Putamen (tissue), 1 donor: ENCODE measurements at regions not wholly inside any gene's neighbourhood (a gene's known extent, or its start where the extent isn't known, plus 50 kb on each side); places are given as distances from the start of the nearest gene placed in this dataset.
"Not testable (repeated sequence)": the region's sequence is repeated elsewhere in the genome, so short reads cannot be mapped to it uniquely, and the experiment has no call there.

Source experiments
- DNase-seq: peaks from one replicate; pipeline ENCODE4 v3.0.0-alpha.2; 2016; ENCODE audit warnings: low spot score

DNA sequence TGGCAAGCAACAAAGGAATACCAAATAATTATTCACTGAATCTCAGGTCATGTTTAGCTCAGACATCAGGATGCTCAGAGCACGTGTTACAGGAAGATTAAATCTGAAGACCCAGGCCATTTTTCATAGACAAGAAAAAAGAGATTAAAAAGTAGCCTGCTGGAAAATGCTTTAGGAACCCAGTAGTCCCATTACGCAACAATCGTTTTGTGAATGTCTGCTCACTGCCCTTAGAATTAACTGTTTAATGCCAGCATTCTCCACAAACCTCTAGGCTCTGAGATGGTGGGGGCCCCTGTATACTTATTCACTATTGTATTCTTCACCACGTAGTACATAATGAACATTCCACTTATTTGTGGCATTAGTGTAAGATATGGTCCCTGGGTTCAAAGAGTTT lies 154.6 kb upstream of the NYAP2 start:
- no peak for DNase-seq

- DNase-seq: no peak
These were observed 162.7 kb upstream of the NYAP2 start for GRCh38 chr2:225236769-225237323.

DNA sequence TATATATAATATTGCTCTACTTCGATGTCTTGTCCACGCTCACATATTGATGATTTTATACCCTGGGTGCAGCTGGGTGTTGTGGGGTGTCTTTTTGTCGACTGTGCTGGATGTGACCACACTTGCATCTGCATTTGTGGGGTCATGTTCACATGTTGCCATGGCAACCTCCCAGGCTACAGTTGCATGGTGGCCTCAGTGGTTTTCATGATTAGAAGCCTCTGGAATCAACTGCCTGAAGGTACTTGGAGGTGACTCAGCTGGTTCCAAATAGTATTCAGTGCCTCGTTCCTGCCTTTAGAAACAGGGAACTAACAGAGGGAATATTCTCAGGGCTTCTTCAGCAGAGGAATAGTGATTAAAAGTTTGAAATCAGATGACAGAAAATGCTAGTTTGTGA lies 166.3 kb upstream of the NYAP2 start:
- no peak for DNase-seq

- no peak for DNase-seq
These were observed 167.6 kb upstream of the NYAP2 start for GRCh38 chr2:225231900-225232299.

DNA sequence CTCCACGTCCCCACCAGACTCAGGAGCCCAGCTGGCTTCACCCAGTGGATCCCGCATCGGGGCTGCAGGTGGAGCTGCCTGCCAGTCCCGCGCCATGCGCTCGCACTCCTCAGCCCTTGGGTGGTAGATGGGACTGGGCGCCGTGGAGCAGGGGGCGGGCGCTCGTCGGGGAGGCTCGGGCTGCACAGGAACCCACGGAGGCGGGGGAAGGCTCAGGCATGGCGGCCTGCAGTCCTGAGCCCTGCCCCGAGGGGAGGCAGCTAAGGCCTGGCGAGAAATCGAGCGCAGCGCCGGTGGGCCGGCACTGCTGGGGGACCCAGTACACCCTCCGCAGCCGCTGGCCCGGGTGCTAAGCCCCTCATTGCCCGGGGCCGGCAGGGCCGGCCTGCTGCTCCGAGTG lies 170.2 kb upstream of the NYAP2 start:
- not testable (repeated sequence) for DNase-seq

DNA sequence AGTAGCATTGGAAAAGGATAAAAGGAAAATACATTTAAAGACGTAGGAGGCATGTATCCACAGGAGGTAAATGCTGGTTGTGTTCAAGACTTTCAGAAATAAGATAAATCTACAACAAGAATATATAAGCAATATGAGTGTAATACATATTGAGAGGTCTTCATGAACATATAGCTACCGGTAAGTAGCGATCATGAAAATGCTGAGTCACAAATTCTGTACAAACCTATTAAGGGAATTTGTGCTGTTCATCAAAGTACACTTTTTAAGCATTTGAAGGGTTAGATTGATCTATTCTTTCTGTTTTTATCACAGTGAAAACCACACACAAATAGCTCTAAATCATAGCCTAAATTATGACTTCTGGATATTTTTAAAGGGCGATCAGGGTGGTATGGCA lies 173.1 kb upstream of the NYAP2 start:
- no peak for DNase-seq

DNA sequence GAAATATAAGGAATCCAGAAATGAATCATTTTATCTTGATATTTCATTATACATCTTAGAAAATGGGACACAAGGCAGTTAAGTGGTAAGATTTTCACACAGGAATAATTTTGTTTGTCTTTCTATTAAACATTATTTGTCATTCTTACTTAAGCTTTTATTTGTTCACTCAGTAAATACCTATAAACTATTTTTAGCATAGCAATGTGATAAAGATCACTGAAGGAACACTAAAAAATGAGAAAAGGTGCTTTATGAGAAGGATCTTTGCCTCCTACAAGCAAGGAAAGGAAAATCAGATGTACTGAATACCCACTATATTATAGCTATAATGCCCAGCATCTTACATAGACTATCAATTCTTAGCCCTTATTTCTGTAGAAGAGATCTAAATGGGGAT lies 176.2 kb upstream of the NYAP2 start:
- no peak for DNase-seq

- DNase-seq: no peak
These were observed 165.2 kb upstream of the DOCK10 start for GRCh38 chr2:225207471-225207870.

GRCh38 chr2:225207043-225207442 lies 164.8 kb upstream of the DOCK10 start:
- DNase-seq: no peak

- DNase-seq: no peak
These were observed 154.3 kb upstream of the DOCK10 start for GRCh38 chr2:225196579-225196978.

GRCh38 chr2:225192869-225193268 lies 150.6 kb upstream of the DOCK10 start:
- DNase-seq: no peak

DNA sequence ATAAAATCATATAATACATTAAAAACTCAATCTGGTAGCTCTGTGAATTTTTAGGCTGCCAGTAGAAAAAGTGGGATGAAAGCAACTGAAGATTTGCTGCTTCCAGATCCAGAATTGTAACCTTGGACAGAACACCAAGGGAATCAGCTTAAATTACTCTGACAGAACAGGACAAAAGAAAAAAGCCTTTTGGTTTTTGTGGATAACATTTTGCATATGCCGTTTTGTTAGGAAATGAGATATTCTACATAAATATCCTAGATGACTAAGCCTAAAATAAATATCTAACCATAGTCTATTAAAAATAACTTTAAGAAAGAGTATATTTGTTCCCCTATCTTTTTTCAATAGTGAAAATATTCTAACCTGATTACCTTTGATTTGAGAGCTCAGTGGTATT lies 148.7 kb upstream of the DOCK10 start:
- DNase-seq: no peak

GRCh38 chr2:225184948-225185347 lies 142.7 kb upstream of the DOCK10 start:
- DNase-seq: no peak

- DNase-seq: no peak
These were observed 139.9 kb upstream of the DOCK10 start for GRCh38 chr2:225182126-225182525.

DNA sequence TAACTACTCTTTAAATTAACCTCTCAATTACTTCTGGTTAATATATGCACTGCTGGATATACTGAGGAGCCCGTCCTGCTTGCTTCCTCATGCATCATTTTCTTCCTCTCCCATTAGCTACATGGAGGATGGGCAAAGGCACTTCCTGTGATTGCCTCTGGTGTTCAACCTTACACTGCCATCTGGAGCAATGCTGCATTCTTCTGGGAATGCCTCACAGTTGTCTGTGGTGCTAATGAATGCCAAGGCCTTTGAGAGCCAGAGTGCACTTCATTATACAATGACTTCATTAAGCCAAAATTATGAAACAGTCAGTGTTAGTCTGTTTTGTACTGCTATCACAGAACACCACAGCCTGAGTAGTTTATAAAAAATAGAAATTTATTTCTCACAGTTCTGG lies 134.8 kb upstream of the DOCK10 start:
- DNase-seq: peak; percentile 28

GRCh38 chr2:225173909-225174308 lies 131.6 kb upstream of the DOCK10 start:
- no peak for DNase-seq

- DNase-seq: peak; percentile 5
These were observed 129.1 kb upstream of the DOCK10 start for GRCh38 chr2:225171350-225171749.

DNA sequence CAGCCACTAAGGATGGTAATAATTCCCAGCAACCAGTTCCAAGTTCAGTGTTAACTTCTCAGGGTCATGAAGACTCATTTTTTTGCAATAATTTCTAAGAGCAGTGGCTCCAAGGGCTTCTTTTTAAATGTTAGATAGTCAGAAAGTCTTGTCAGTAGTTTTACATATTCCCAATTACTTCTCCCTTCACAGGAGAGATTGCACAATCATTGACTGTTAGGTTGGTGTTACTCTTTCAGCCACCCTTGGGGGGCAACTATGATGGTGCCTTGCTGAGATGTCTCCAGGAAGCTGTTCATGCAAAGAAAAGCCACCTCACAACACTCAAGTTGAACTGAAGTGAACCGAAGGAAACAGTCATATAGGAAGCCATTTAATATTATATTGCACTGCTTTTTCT lies 127.9 kb upstream of the DOCK10 start:
- DNase-seq: no peak

DNA sequence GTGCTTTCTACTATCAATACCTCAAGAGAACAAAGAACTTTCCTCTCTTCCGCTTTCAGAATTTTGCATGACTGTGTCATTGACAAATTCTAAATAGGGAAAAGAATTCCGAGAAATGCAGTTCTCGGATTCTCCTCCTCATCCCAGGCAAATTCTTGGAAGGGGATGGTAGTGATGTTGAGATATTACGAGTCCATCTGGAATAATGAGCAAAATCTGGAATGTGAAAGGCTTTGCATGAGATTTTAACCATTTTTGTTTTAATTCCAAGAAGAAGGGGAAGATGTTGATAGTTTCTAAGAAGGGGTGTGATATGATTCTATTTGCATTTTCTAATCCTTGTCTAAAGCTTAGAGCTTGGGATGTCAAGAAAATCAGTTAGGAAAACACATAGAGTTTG lies 127.1 kb upstream of the DOCK10 start:
- no peak for DNase-seq

GRCh38 chr2:225165052-225165451 lies 122.8 kb upstream of the DOCK10 start:
- no peak for DNase-seq

DNA sequence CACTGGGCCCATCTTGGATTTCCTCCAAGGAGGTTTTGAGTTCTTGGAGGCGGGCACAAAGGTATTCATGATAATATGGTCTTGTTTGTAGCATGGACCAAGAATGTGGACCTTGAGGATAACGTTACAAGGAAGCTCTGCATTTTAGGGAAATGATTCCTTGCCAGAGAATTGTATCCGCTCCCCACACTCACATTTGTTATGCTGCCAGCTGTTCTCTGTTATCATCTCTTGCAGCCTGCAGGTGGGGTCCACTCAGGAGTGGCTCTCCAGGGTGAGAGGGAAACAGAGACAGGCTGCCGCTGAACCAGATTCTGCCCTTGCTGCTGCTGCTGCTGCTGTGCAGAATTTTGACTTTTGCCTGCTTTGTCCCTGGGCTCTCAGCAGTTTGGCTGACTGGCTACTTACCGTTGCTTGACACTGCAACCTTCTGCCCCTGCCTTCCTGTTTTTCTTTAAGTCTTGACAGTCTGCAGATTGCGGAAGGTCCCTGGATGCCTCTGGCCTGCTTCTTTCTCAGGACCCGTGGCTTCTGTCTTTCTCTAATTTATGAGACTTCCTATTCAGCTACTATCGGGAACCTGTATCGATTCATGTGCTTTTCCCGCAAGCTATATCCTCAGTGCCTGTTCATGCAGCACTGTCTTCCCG lies 122.3 kb upstream of the DOCK10 start:
- no peak for DNase-seq

- no peak for DNase-seq
These were observed 116.1 kb upstream of the DOCK10 start for GRCh38 chr2:225158360-225158759.

DNA sequence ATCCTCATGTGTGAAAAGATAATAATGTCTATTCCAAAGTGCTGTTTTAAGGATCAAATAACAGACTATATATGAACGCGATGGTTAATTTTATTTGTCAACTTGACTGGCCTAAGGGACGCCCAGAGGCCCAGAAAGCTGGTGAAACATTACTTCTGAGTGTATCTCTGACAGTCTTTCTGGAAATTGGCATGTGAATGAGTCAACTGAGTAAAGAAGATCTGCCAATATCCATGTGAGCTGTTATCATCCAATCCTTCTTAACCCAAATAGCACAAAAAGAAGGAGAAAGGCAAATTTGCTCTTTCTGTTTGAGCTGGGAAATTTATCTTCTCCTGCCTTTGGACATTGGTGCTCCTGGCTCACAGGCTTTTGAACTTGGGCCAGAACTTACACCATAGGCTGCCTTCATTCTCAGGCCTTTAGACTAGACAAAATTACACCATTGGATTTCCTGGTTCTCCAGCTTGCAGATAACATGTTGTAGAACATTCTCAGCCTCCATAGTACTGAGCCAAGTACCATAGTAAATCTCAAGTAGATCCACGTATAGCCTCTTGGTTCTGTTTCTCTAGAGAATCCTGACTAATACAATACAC lies 114.7 kb upstream of the DOCK10 start:
- no peak for DNase-seq

DNA sequence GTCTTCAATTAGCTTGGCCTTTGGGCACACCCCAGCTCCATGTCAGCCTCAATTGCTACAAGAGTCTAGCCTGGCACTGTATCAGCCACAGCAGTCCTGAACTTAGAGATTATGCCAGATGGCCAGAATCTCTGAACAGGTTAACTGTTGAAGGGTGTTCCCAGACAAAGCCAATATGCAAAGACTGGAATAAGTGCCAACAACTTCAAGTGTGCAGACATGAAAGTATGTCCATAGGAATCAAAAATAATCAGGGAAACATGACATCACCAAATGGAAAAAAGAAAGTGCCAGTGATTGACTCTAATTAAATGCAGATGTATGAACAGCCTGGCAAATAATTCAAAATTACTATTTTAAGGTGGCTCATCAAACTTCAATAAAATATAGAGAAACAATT lies 98.5 kb upstream of the DOCK10 start:
- DNase-seq: no peak
